Activated naive CD4-positive, alpha-beta T cell treated with anti-CD3 and anti-CD28 coated beads, Interleukin-2, amount 10 ng/mL, durations not matched to agents 7 days and 5 days (primary cell): ENCODE measurements at regions not wholly inside any gene's neighbourhood (a gene's known extent, or its start where the extent isn't known, plus 50 kb on each side); places are given as distances from the start of the nearest gene placed in this dataset.
A peak's percentile ranks its signal among the peaks of the same experiment; 100 is the strongest.

Experiments used
- CTCF ChIA-PET: fragments of 350-600 bp; sonication (Branson Sonifier 250); formaldehyde crosslinking; loops from one replicate; lab custom pipeline; 2021; ENCODE audit warnings: antibody characterized with exemption; lab: Charles Lee
- DNase-seq: peaks from one replicate; pipeline ENCODE4 v3.0.0-alpha.2; 2020
- H3K27ac Mint-ChIP-seq: one replicate; pipeline ENCODE4 v1.8.0; 2021; ENCODE audit warnings: mild to moderate bottlenecking, moderate library complexity, mixed read lengths
- H3K27me3 Mint-ChIP-seq: one replicate; pipeline ENCODE4 v1.8.0; 2021; ENCODE audit warnings: mild to moderate bottlenecking, mixed read lengths
- H3K36me3 Mint-ChIP-seq: one replicate; pipeline ENCODE4 v1.8.0; 2021; ENCODE audit warnings: mixed read lengths
- H3K4me1 Mint-ChIP-seq: one replicate; pipeline ENCODE4 v1.8.0; 2021; ENCODE audit warnings: mixed read lengths
- H3K4me3 Mint-ChIP-seq: one replicate; pipeline ENCODE4 v1.8.0; 2021; ENCODE audit warnings: mild to moderate bottlenecking, moderate library complexity, mixed read lengths
- H3K9me3 Mint-ChIP-seq: one replicate; pipeline ENCODE4 v1.8.0; 2021; ENCODE audit warnings: mixed read lengths

DNA sequence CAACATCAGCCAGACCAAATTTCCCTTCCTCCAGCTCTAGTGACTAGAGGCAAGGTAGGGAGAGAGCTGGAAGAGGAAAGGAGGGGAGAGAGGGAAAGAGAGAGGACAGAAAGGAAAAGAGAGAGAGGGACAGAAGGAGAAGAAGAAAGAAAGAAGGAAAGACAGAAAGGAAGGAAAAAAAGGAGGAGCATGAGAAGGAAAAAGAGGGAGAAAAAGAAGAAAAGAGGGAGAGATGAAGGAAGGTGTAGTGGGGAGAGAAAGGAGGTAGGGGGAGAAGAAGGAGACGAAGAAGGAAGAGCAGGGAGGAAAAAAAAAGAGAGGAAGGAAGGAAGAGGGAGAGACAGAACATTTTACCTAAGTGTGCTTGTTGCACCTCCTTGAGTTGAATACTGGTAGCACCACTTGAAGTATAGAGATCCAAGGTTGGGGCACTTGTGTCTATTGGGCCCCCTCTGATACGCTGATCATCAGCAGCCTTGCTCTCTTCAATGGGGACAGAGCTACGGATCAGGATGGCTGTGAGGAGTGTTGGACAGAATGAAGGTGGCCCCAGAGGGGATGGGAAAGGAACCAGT lies 232.5 kb downstream of the SUDS3 start:
- Mint-ChIP-seq H3K27ac (no peak overlapping the region), H3K4me3 (no peak overlapping the region), H3K27me3 (no peaks in the 10 kb centered on the region), H3K36me3 (no peaks in the 10 kb centered on the region), H3K9me3 (peaks cover 3% of the 10 kb centered on the region), H3K4me1 (no peaks in the 10 kb centered on the region)
- DNase-seq = no peak
- CTCF ChIA-PET = interaction anchor here (1.2 kb wide), 1 partner anchor 204 kb away, joined by 3 read pairs; no protein-coding TSS in a partner anchor

DNA sequence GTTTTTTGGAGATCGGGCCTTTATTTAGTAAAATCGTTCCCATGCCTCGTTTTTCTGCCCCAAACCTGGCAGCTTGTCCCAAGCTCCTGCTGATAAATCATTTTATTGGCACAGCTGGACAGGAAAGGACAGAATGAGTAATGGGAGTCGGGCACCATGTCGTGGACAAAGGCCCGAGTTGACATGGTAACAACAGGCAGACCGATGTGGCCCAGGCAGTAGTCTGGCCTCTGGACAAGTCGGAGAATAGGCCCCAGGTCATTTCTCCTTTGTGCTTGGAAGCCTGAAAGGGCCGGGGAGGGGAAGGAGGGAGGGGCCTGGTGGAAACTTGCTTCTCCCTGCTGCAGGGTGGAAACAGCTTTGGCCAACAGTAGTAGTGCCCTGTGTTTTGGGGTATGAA lies 234.9 kb downstream of the SUDS3 start:
- Mint-ChIP-seq H3K36me3 (no peaks in the 10 kb centered on the region), H3K4me1 (no peaks in the 10 kb centered on the region), H3K27ac (no peak overlapping the region), H3K4me3 (no peak overlapping the region), H3K9me3 (peaks cover 5% of the 10 kb centered on the region), H3K27me3 (no peaks in the 10 kb centered on the region)
- CTCF ChIA-PET = no interaction called here
- DNase-seq = no peak

DNA sequence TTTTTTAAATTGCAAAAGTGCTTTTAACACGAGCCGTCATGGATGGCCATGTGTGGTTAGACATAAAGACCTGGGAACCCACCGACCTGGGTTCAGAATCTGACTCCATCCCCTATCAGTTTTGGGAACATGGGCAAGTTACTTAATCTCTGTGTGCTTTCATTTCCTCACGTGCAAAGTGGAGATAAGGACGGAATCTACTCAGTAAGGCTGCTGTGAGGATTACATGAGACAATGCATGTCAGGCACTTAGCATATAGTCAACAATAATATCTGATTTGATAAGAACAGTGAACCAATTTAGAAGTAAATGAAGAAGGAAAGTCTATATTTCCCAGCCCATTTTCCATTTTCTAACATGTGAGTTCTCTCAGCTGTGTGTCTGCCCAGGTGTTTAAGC lies 235.4 kb downstream of the SUDS3 start:
- no peaks in the 10 kb centered on the region for H3K36me3 Mint-ChIP-seq
- H3K9me3 Mint-ChIP-seq = peaks cover 5% of the 10 kb centered on the region
- DNase-seq = no peak
- H3K27ac Mint-ChIP-seq = no peak overlapping the region
- no peaks in the 10 kb centered on the region for H3K27me3 Mint-ChIP-seq
- H3K4me3 Mint-ChIP-seq = no peak overlapping the region
- H3K4me1 Mint-ChIP-seq = no peaks in the 10 kb centered on the region
- CTCF ChIA-PET = no interaction called here

DNA sequence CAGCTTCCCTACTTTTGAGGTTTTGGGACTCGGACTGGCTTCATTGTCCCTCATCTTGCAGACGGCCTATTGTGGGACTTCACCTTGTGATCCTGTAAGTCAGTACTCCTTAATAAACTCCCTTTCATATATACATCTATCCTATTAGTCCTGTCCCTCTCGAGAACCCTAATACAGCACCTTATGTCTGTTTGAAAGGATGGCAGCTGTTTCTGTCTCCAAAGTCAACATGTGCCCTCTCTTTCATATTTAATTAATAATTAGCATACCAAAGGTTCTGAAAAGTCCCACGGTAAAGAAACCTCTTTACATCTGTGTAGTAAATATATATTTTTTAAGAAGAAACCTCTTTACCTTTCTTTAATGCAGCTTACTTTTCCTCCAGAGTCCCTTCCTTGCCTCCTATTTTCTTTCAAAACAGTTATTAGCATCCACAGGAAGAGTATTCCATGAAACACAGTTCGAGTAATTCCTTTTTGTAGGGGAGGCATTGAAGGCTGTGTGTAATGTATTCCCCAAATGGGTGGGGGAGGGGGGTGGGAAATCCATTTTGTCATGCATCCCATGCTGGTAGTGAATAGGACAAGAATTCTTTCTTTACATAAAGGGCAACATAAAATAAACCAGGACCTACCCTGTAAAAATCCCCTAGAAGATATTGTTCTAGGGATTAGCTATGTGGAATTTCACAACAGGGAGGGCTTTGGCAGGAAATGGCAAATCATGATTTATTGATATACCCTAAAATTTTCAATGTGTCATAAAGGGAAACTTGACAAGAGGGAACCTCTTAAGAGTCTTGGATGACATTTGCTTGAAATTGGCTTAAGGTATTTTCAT lies 241.5 kb downstream of the SUDS3 start:
- DNase-seq = no peak
- H3K27me3 Mint-ChIP-seq = no peaks in the 10 kb centered on the region
- peaks cover 5% of the 10 kb centered on the region for H3K9me3 Mint-ChIP-seq
- no peaks in the 10 kb centered on the region for H3K4me1 Mint-ChIP-seq
- H3K4me3 Mint-ChIP-seq = no peak overlapping the region
- H3K36me3 Mint-ChIP-seq = no peaks in the 10 kb centered on the region
- CTCF ChIA-PET = no interaction called here
- H3K27ac Mint-ChIP-seq = no peak overlapping the region

DNA sequence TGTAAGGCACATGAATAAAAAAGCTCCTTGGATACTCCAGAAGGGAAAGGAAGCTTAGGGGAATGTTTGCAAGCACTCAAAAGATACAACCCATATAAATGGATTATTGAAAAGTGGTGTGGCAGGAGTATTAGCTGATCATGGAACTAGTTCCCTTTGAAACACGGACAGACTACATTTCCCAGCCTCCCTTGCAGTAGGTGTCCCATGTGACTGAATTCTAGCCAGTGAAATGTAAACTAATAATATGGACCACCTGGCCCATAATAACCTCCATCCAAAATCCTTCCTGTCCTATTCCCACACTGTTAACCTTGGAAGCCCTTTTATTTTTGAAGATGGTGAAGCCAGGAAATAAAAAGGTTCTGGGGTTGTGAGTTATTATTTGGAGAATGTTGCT lies 242.3 kb downstream of the SUDS3 start:
- no peaks in the 10 kb centered on the region for H3K36me3 Mint-ChIP-seq
- DNase-seq = no peak
- H3K9me3 Mint-ChIP-seq = peaks cover 2% of the 10 kb centered on the region
- no peak overlapping the region for H3K27ac Mint-ChIP-seq
- CTCF ChIA-PET = no interaction called here
- no peaks in the 10 kb centered on the region for H3K27me3 Mint-ChIP-seq
- H3K4me1 Mint-ChIP-seq = no peaks in the 10 kb centered on the region
- H3K4me3 Mint-ChIP-seq = no peak overlapping the region

DNA sequence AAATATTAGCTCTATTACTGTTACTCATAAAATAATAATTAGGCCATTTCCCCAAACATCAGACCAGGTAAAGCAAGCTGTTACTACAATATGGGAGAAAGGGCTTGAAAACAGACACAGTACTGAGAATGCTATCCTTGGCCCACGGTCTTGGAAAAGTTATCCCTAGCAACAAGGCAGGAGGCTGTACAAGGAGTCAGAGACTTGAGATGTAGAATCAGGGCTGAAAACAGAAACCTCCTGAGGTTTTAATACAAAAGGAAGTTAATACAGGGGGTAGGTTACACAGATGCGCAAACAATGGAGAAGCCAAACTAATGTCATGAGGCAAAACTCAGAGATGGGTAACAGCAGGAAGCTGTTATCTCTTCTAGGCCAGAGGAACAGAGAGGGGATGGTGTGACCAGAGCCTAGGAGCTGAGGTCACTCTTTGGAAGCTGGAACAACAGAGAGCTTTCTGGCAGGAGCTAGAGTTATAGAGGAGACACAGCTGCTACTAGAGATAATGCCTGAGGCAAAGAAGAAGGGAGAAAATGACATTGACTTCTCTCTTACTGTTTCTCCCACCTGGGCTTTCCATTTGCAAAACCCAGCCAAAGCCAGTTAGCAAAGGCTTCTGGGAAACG lies 248.8 kb downstream of the SUDS3 start:
- Mint-ChIP-seq H3K4me1 (no peaks in the 10 kb centered on the region), H3K9me3 (peaks cover 2% of the 10 kb centered on the region), H3K27me3 (no peaks in the 10 kb centered on the region), H3K36me3 (no peaks in the 10 kb centered on the region), H3K27ac (no peak overlapping the region), H3K4me3 (no peak overlapping the region)
- CTCF ChIA-PET = no interaction called here
- DNase-seq = no peak

DNA sequence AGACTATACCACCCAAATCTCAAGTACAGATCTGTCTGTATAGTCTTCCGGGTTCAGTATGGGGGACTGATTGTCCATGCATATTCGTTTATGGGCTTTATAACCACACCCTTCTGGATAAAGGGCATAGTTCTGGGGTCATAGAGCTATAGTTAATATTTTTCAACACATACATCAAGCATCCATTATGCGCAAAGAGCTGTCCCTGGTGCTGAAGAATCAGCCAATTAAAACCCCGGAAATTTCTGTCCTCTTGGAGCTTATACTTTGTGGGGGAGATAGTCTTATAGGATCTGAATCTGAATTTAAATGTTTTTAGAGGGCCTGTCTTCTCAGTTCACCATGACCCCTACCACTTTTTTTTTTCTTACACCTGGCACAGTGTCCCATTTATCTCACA lies 256.7 kb downstream of the SUDS3 start:
- H3K4me1 Mint-ChIP-seq = no peaks in the 10 kb centered on the region

DNA sequence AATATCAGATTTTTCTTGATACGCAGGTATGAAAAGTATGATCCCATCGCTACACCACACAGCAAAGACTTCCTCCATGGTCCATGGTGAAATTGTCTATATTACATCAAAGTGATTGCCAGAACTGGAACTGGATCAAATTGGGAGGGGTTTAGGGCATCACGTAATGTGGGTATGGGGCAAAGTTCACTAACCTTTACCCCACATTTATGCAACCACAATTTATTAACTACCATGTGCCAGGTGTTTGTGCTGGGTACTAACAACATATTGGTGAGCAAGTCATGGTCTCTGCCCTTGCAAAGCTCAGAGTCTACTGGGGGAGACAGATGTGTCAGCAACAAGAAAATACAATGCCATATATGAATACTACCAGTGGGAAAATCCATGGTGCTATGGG lies 258.9 kb downstream of the SUDS3 start:
- no peak for DNase-seq
- Mint-ChIP-seq H3K4me1 (no peaks in the 10 kb centered on the region), H3K4me3 (no peak overlapping the region), H3K9me3 (no peaks in the 10 kb centered on the region), H3K27me3 (no peaks in the 10 kb centered on the region), H3K27ac (no peak overlapping the region), H3K36me3 (no peaks in the 10 kb centered on the region)
- CTCF ChIA-PET = no interaction called here

More for the DNA sequence above, 256.7 kb downstream of the SUDS3 start:
- CTCF ChIA-PET = interaction anchor here (0.7 kb wide), 1 partner anchor 301 kb away, joined by 3 read pairs; no protein-coding TSS in a partner anchor
- Mint-ChIP-seq H3K36me3 (no peaks in the 10 kb centered on the region), H3K27ac (no peak overlapping the region), H3K9me3 (no peaks in the 10 kb centered on the region), H3K4me3 (no peak overlapping the region), H3K27me3 (no peaks in the 10 kb centered on the region)
- no peak for DNase-seq

DNA sequence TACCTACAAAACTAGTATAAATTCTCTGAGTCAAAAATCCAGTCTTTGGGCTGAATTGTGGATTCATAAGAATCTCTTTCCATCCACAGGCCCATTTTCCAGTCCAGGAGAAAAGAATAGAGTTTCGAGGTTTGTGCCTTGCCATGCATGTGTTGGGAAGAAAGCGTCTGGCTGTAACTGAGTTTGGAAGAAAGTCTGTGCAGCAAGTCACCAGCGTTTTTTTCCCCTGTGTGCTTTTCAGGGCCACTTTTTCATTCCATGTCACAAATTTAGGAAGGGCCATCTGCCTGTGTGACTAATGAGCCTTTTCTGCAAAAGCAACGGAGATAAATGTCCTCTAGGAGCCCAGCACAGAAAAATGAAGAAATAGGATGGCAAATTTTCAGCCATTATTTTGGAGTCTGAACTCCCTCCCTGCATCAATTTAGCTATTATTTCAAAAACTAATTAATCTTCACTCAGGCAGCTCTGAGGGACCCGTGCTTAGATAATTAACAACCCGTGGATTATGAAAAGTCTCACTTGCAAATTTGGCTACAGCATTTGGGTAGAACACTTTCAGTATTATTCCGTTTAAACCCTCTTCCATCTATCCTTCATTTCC lies 261.5 kb downstream of the SUDS3 start:
- Mint-ChIP-seq H3K27ac (no peak overlapping the region), H3K9me3 (peaks cover 2% of the 10 kb centered on the region), H3K4me1 (no peaks in the 10 kb centered on the region), H3K4me3 (no peak overlapping the region), H3K27me3 (no peaks in the 10 kb centered on the region), H3K36me3 (no peaks in the 10 kb centered on the region)
- no peak for DNase-seq
- CTCF ChIA-PET = no interaction called here

DNA sequence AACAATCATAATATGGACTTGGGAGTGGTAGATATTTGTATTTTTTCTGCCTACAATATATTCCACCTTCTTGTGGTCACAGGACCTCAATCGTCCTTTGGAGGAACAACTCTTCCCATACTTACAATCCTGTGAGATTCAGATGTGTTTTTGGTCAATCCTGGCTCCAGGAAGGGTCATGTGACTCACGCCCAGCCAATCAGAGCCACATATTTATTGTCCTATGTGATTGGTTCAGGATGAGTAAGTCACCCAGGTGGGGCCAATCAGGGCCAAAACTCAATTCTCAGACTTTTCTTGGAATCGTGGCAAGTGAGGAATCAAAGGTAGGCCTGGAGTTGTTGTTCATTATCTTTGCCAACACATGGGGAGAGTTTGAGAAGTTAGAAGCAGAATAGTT lies 264.9 kb downstream of the SUDS3 start:
- no peak for DNase-seq
- H3K27me3 Mint-ChIP-seq = no peaks in the 10 kb centered on the region
- no peaks in the 10 kb centered on the region for H3K36me3 Mint-ChIP-seq
- H3K4me3 Mint-ChIP-seq = no peak overlapping the region
- no peak overlapping the region for H3K27ac Mint-ChIP-seq
- no peaks in the 10 kb centered on the region for H3K4me1 Mint-ChIP-seq
- CTCF ChIA-PET = no interaction called here
- H3K9me3 Mint-ChIP-seq = peaks cover 2% of the 10 kb centered on the region

DNA sequence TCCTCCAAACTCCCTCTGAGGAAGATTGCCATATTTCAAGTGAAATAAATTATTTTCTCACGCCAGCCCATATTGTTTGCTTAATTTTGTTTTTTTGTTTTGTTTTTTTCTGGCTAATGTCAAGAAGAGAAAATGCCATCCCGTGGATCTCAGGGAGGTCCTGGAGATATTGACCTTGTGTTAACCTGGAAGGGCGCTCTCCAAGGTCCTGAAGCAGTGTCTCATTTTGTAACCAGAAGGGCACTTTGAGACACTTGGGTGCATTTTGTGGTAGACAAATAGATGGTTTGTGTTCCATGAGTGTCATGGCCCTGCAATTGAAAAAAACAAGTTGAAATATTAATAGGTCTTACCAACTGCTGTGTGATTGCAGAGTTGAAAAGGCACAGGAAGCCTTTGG lies 268.9 kb downstream of the SUDS3 start:
- H3K4me3 Mint-ChIP-seq = no peak overlapping the region
- H3K4me1 Mint-ChIP-seq = no peaks in the 10 kb centered on the region
- H3K27me3 Mint-ChIP-seq = no peaks in the 10 kb centered on the region
- DNase-seq = peak; percentile 45
- CTCF ChIA-PET = no interaction called here
- H3K9me3 Mint-ChIP-seq = peaks cover 2% of the 10 kb centered on the region
- H3K27ac Mint-ChIP-seq = no peak overlapping the region
- no peaks in the 10 kb centered on the region for H3K36me3 Mint-ChIP-seq

DNA sequence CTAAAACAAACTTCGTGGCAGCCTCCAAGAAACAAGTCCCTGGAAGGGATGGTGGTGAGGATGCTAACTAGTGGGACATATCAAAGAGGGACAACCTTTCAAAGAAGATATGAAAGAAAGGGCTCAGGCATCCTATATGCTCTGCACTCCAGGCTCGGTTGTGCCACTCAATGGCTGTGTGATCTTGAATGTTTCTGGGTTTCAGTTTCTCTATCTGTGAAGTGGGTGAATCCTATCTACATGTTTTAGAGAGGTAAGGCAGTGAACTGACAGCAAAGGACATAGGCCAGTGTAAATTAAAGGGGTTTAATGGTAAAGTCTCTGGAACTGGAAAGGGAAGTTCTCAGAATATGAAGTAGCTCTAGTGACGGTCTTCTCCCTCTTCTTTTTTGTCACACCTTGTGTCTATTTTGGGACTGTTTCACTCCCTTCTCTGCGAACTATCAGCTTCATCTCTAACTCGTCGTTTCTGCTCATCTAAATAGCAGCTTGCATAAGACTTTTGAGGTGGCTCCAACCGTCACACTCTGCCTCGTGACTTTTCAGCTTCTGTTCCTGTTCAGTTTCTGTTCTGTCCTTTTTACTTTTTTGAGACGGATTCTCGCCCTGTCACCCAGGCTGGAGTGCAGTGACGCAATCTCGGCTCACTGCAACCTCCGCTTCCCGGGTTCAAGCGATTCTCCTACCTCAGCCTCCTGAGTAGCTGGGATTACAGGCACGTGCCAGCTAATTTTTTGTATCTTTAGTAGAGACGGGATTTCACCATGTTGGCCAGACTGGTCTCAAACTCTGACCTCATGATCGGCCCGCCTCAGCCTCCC lies 273.6 kb downstream of the SUDS3 start:
- no peaks in the 10 kb centered on the region for H3K36me3 Mint-ChIP-seq
- H3K27me3 Mint-ChIP-seq = no peaks in the 10 kb centered on the region
- H3K4me3 Mint-ChIP-seq = no peak overlapping the region
- no peaks in the 10 kb centered on the region for H3K4me1 Mint-ChIP-seq
- no peak overlapping the region for H3K27ac Mint-ChIP-seq
- no peak for DNase-seq
- peaks cover 4% of the 10 kb centered on the region for H3K9me3 Mint-ChIP-seq
- CTCF ChIA-PET = no interaction called here

DNA sequence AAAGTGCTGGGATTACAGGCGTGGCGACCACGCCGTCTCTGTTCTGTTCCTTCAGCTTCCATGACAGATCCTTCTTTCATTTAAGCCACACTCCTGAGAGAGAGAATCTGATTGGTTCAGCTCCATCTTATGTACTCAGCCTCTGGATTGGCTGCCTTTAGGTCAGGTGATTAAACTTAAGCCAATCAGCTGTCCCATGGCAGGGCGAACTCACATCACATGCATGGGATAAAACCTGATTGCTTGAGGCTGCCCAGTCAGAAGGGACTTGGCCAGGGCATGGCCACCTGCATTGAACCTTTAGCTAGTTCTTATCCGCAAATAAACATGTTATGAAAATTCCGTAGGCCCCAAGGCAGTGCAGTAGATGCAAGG lies 274.2 kb downstream of the SUDS3 start:
- no peak overlapping the region for H3K4me3 Mint-ChIP-seq
- H3K27ac Mint-ChIP-seq = no peak overlapping the region
- H3K36me3 Mint-ChIP-seq = no peaks in the 10 kb centered on the region
- H3K27me3 Mint-ChIP-seq = no peaks in the 10 kb centered on the region
- CTCF ChIA-PET = no interaction called here
- H3K4me1 Mint-ChIP-seq = no peaks in the 10 kb centered on the region
- no peak for DNase-seq
- H3K9me3 Mint-ChIP-seq = peaks cover 4% of the 10 kb centered on the region

DNA sequence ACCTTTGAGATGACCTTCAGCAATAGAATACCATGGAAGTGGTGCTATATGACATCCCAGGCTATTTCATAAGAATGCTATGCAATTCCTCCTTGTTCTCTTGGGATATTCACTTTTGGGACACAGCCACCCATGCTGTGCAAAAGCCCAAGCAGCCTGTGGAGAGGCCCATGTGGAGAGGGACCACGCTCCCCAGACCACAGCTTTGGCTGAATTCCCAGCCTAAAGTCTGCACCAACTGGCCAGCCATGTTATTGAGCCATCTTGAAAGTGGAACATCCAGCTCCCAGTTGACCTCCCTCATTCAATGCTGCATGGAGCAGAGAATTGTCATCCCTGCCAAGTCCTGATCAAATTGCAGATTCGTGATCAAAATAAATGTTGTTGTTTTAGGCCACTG lies 275.1 kb downstream of the SUDS3 start:
- Mint-ChIP-seq H3K4me3 (no peak overlapping the region), H3K27ac (no peak overlapping the region), H3K36me3 (no peaks in the 10 kb centered on the region), H3K27me3 (no peaks in the 10 kb centered on the region), H3K9me3 (peaks cover 4% of the 10 kb centered on the region), H3K4me1 (no peaks in the 10 kb centered on the region)
- CTCF ChIA-PET = no interaction called here
- DNase-seq = no peak
